ENCODE measurements at regions not wholly inside any gene's neighbourhood (a gene's known extent, or its start where the extent isn't known, plus 50 kb on each side); places are given as distances from the start of the nearest gene placed in this dataset.

- TF ChIP-seq, protein P1, sequence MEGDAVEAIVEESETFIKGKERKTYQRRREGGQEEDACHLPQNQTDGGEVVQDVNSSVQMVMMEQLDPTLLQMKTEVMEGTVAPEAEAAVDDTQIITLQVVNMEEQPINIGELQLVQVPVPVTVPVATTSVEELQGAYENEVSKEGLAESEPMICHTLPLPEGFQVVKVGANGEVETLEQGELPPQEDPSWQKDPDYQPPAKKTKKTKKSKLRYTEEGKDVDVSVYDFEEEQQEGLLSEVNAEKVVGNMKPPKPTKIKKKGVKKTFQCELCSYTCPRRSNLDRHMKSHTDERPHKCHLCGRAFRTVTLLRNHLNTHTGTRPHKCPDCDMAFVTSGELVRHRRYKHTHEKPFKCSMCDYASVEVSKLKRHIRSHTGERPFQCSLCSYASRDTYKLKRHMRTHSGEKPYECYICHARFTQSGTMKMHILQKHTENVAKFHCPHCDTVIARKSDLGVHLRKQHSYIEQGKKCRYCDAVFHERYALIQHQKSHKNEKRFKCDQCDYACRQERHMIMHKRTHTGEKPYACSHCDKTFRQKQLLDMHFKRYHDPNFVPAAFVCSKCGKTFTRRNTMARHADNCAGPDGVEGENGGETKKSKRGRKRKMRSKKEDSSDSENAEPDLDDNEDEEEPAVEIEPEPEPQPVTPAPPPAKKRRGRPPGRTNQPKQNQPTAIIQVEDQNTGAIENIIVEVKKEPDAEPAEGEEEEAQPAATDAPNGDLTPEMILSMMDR (IDR thresholded peaks at IDR 0.05) = no peak
- no peak for TF ChIP-seq POLR2A (IDR thresholded peaks at IDR 0.05)
Observed at GRCh38 chr10:78405231-78405630, 371.6 kb downstream of the RPS24 start.

Measured in testis (tissue), 2 donors.